GM19239 (cell line): ENCODE measurements at regions not wholly inside any gene's neighbourhood (a gene's known extent, or its start where the extent isn't known, plus 50 kb on each side); places are given as distances from the start of the nearest gene placed in this dataset.
A peak's percentile ranks its signal among the peaks of the same experiment; 100 is the strongest.

ENCODE experiments used
- DNase-seq: peaks from one replicate; pipeline ENCODE4 v3.0.0; 2011; ENCODE audit warnings: low spot score; ENCODE audit not compliant: insufficient read length
- FAIRE-seq: peaks from 2 replicates; lab custom pipeline; 2011; peaks lifted over from hg19 to GRCh38; lab: Jason Lieb, UNC

GRCh38 chr9:99509900-99510535 is 287.9 kb downstream of the SEC61B start:
- FAIRE-seq (peak; percentile 80), DNase-seq (no peak)

GRCh38 chr9:99511723-99512122 is 289.6 kb downstream of the SEC61B start:
- FAIRE-seq (no peak), DNase-seq (no peak)

- DNase-seq (peak; percentile 38), FAIRE-seq (peak; percentile 95)
Measured at GRCh38 chr9:99513441-99514112, 291.5 kb downstream of the SEC61B start.

GRCh38 chr9:99515093-99515492 is 293.0 kb downstream of the SEC61B start:
- DNase-seq (no peak), FAIRE-seq (no peak)

GRCh38 chr9:99515895-99516656 is 294.0 kb downstream of the SEC61B start:
- FAIRE-seq = peak; percentile 86
- no peak for DNase-seq

GRCh38 chr9:99516657-99517049 is 294.6 kb downstream of the SEC61B start:
- FAIRE-seq (no peak), DNase-seq (no peak)

GRCh38 chr9:99523838-99524237 is 297.8 kb upstream of the NR4A3 start:
- FAIRE-seq (no peak), DNase-seq (no peak)

- DNase-seq (no peak), FAIRE-seq (no peak)
Measured at GRCh38 chr9:99531313-99531712, 290.4 kb upstream of the NR4A3 start.

- FAIRE-seq = no peak
- no peak for DNase-seq
Measured at GRCh38 chr9:99533421-99533820, 288.3 kb upstream of the NR4A3 start.

GRCh38 chr9:99537996-99538395 is 283.7 kb upstream of the NR4A3 start:
- FAIRE-seq = no peak
- no peak for DNase-seq

- DNase-seq (no peak), FAIRE-seq (no peak)
Measured at GRCh38 chr9:99544526-99544925, 277.2 kb upstream of the NR4A3 start.

- FAIRE-seq (no peak), DNase-seq (no peak)
Measured at GRCh38 chr9:99549441-99549840, 272.2 kb upstream of the NR4A3 start.

- DNase-seq (no peak), FAIRE-seq (no peak)
Measured at GRCh38 chr9:99555792-99556191, 265.9 kb upstream of the NR4A3 start.

GRCh38 chr9:99556998-99557397 is 264.7 kb upstream of the NR4A3 start:
- no peak for FAIRE-seq

GRCh38 chr9:99557816-99558215 is 263.9 kb upstream of the NR4A3 start:
- DNase-seq (no peak), FAIRE-seq (no peak)

More at GRCh38 chr9:99556998-99557397, 264.7 kb upstream of the NR4A3 start:
- no peak for DNase-seq

- FAIRE-seq (no peak), DNase-seq (no peak)
Measured at GRCh38 chr9:99559776-99560175, 261.9 kb upstream of the NR4A3 start.

GRCh38 chr9:99560561-99560960 is 261.1 kb upstream of the NR4A3 start:
- DNase-seq = no peak
- FAIRE-seq = peak; percentile 8

- DNase-seq (no peak), FAIRE-seq (no peak)
Measured at GRCh38 chr9:99561509-99561917, 260.2 kb upstream of the NR4A3 start.

GRCh38 chr9:99561961-99562565 is 259.6 kb upstream of the NR4A3 start:
- no peak for FAIRE-seq
- DNase-seq = no peak

GRCh38 chr9:99563364-99563763 is 258.3 kb upstream of the NR4A3 start:
- DNase-seq = no peak
- FAIRE-seq = peak; percentile 18

- FAIRE-seq = no peak
Measured at GRCh38 chr9:99565203-99565602, 256.5 kb upstream of the NR4A3 start.

More at GRCh38 chr9:99565203-99565602, 256.5 kb upstream of the NR4A3 start:
- DNase-seq = no peak
